Ectodermal cell (in vitro differentiated cells): ENCODE measurements at regions not wholly inside any gene's neighbourhood (a gene's known extent, or its start where the extent isn't known, plus 50 kb on each side); places are given as distances from the start of the nearest gene placed in this dataset.

ENCODE experiments used
- H3K27ac ChIP-seq: 2 replicates; pipeline ENCODE4 v1.7.0; 2013; ENCODE audit warnings: mild to moderate bottlenecking, low read depth, low read length; ENCODE audit not compliant: insufficient read depth, poor library complexity, severe bottlenecking
- H3K27me3 ChIP-seq: 2 replicates; pipeline ENCODE4 v1.7.0; 2013; ENCODE audit warnings: mild to moderate bottlenecking, low read length; ENCODE audit not compliant: insufficient read depth, control insufficient read depth, poor library complexity, severe bottlenecking
- H3K36me3 ChIP-seq: one replicate; pipeline ENCODE4 v1.7.0; 2013; ENCODE audit warnings: low read length; ENCODE audit not compliant: control insufficient read depth, insufficient read depth
- H3K4me1 ChIP-seq: one replicate; pipeline ENCODE4 v1.7.0; 2013; ENCODE audit warnings: low read length; ENCODE audit not compliant: control insufficient read depth, insufficient read depth
- H3K4me3 ChIP-seq: 2 replicates; pipeline ENCODE4 v1.7.0; 2013; ENCODE audit warnings: low read depth, low read length, control low read depth; ENCODE audit not compliant: insufficient read depth
- H3K9me3 ChIP-seq: 2 replicates; pipeline ENCODE4 v1.7.0; 2013; ENCODE audit warnings: mild to moderate bottlenecking, low read length, moderate library complexity; ENCODE audit not compliant: control insufficient read depth
- WGBS, 2 experiments: methylation state at CpG; one replicate each; pipeline ENCODE4 v1.1.7; 2013; ENCODE audit warnings: missing lambda C conversion rate in 2 of 2; 5-methylcytosine and 5-hydroxymethylcytosine counted together

- WGBS, 2 experiments, result 3% methylated on average over 59 of the region's 59 CpGs
- Histone ChIP-seq H3K4me3 (peak overlapping the region; percentile 47), H3K27ac (no peak overlapping the region), H3K9me3 (no peaks in the 10 kb centered on the region), H3K27me3 (peaks cover 76% of the 10 kb centered on the region), H3K4me1 (peaks cover 19% of the 10 kb centered on the region), H3K36me3 (no peaks in the 10 kb centered on the region)
These were observed 52.7 kb upstream of the CD34 start for GRCh38 chr1:207963427-207964194.

GRCh38 chr1:207962716-207963426, 51.9 kb upstream of the CD34 start:
- WGBS, 2 experiments, result 44 to 45% methylated on average over 32 of the region's 32 CpGs
- Histone ChIP-seq H3K4me3 (peak overlapping the region; percentile 47), H3K27me3 (peaks cover 83% of the 10 kb centered on the region), H3K36me3 (no peaks in the 10 kb centered on the region), H3K4me1 (peaks cover 19% of the 10 kb centered on the region), H3K27ac (no peak overlapping the region), H3K9me3 (no peaks in the 10 kb centered on the region)
